ENCODE measurements at regions not wholly inside any gene's neighbourhood (a gene's known extent, or its start where the extent isn't known, plus 50 kb on each side); places are given as distances from the start of the nearest gene placed in this dataset.

GRCh38 chr6:101302593-101302992 is 90.9 kb upstream of the GRIK2 start:
- no peak for TF ChIP-seq POLR2A (IDR thresholded peaks at IDR 0.05)
- no peak for TF ChIP-seq CTCF (IDR thresholded peaks at IDR 0.05)
- no peak for TF ChIP-seq EP300 (IDR thresholded peaks at IDR 0.05)
